Brain pericyte (primary cell): ENCODE measurements at regions not wholly inside any gene's neighbourhood (a gene's known extent, or its start where the extent isn't known, plus 50 kb on each side); places are given as distances from the start of the nearest gene placed in this dataset.
A peak's percentile ranks its signal among the peaks of the same experiment; 100 is the strongest.

Source experiments
- DNase-seq: peaks from one replicate; pipeline ENCODE4 v3.0.0-alpha.2; 2012; ENCODE audit warnings: low read depth, low spot score

GRCh38 chr6:91812596-91813274 is 1225.9 kb upstream of the MAP3K7 start:
- peak; percentile 60 for DNase-seq

GRCh38 chr6:91804981-91805380 is 1218.1 kb upstream of the MAP3K7 start:
- no peak for DNase-seq

- no peak for DNase-seq
Measured at GRCh38 chr6:91802431-91802830, 1215.6 kb upstream of the MAP3K7 start.

GRCh38 chr6:91796603-91797002 is 1209.7 kb upstream of the MAP3K7 start:
- no peak for DNase-seq

GRCh38 chr6:91788501-91788900 is 1201.6 kb upstream of the MAP3K7 start:
- DNase-seq, result no peak

GRCh38 chr6:91786474-91787184 is 1199.8 kb upstream of the MAP3K7 start:
- no peak for DNase-seq

- no peak for DNase-seq
Measured at GRCh38 chr6:91782802-91783201, 1195.9 kb upstream of the MAP3K7 start.

- no peak for DNase-seq
Measured at GRCh38 chr6:91781946-91782345, 1195.1 kb upstream of the MAP3K7 start.

- no peak for DNase-seq
Measured at GRCh38 chr6:91780270-91780669, 1193.4 kb upstream of the MAP3K7 start.

- DNase-seq, result no peak
Measured at GRCh38 chr6:91761621-91762020, 1174.7 kb upstream of the MAP3K7 start.

GRCh38 chr6:91754691-91755090 is 1167.8 kb upstream of the MAP3K7 start:
- DNase-seq, result no peak

GRCh38 chr6:91751526-91751925 is 1164.7 kb upstream of the MAP3K7 start:
- no peak for DNase-seq

- DNase-seq, result no peak
Measured at GRCh38 chr6:91744566-91744965, 1157.7 kb upstream of the MAP3K7 start.

GRCh38 chr6:91743756-91744155 is 1156.9 kb upstream of the MAP3K7 start:
- no peak for DNase-seq

- DNase-seq, result no peak
Measured at GRCh38 chr6:91731939-91732338, 1145.1 kb upstream of the MAP3K7 start.

- DNase-seq, result no peak
Measured at GRCh38 chr6:91730710-91731109, 1143.8 kb upstream of the MAP3K7 start.

- DNase-seq, result no peak
Measured at GRCh38 chr6:91720324-91720723, 1133.5 kb upstream of the MAP3K7 start.

GRCh38 chr6:91719414-91719813 is 1132.5 kb upstream of the MAP3K7 start:
- no peak for DNase-seq

- DNase-seq, result no peak
Measured at GRCh38 chr6:91718198-91718597, 1131.3 kb upstream of the MAP3K7 start.

GRCh38 chr6:91717094-91717493 is 1130.2 kb upstream of the MAP3K7 start:
- no peak for DNase-seq

GRCh38 chr6:91716361-91716760 is 1129.5 kb upstream of the MAP3K7 start:
- no peak for DNase-seq

GRCh38 chr6:91715171-91715805 is 1128.4 kb upstream of the MAP3K7 start:
- DNase-seq, result no peak

- no peak for DNase-seq
Measured at GRCh38 chr6:91713911-91714310, 1127.0 kb upstream of the MAP3K7 start.
